ENCODE measurements at regions not wholly inside any gene's neighbourhood (a gene's known extent, or its start where the extent isn't known, plus 50 kb on each side); places are given as distances from the start of the nearest gene placed in this dataset.

GRCh38 chr12:46445093-46445492 is 72.5 kb upstream of the SLC38A2 start:
- no peak for DNase-seq

- DNase-seq, result no peak
Observed at GRCh38 chr12:46443594-46444263, 71.2 kb upstream of the SLC38A2 start.

- no peak for DNase-seq
Observed at GRCh38 chr12:46442738-46443137, 70.2 kb upstream of the SLC38A2 start.

- peak; percentile 18 for DNase-seq
Observed at GRCh38 chr12:46442239-46442638, 69.7 kb upstream of the SLC38A2 start.

- DNase-seq, result peak; percentile 92
Observed at GRCh38 chr12:46439793-46440511, 67.4 kb upstream of the SLC38A2 start.

- DNase-seq, result no peak
Observed at GRCh38 chr12:46438719-46439319, 66.2 kb upstream of the SLC38A2 start.

GRCh38 chr12:46438256-46438655 is 65.7 kb upstream of the SLC38A2 start:
- DNase-seq, result no peak

GRCh38 chr12:46437469-46437868 is 64.9 kb upstream of the SLC38A2 start:
- DNase-seq, result no peak

- peak; percentile 60 for DNase-seq
Observed at GRCh38 chr12:46436747-46437146, 64.2 kb upstream of the SLC38A2 start.

GRCh38 chr12:46435625-46436024 is 63.1 kb upstream of the SLC38A2 start:
- DNase-seq, result peak; percentile 27

GRCh38 chr12:46435029-46435428 is 62.5 kb upstream of the SLC38A2 start:
- DNase-seq, result no peak

- DNase-seq, result no peak
Observed at GRCh38 chr12:46433829-46434228, 61.3 kb upstream of the SLC38A2 start.

- DNase-seq, result no peak
Observed at GRCh38 chr12:46432325-46432724, 59.8 kb upstream of the SLC38A2 start.

GRCh38 chr12:46430340-46430948 is 57.9 kb upstream of the SLC38A2 start:
- no peak for DNase-seq

Data from NCI-H82 (cell line).